ENCODE measurements at regions not wholly inside any gene's neighbourhood (a gene's known extent, or its start where the extent isn't known, plus 50 kb on each side); places are given as distances from the start of the nearest gene placed in this dataset.

- TF ChIP-seq CTCF (IDR thresholded peaks at IDR 0.05; ENCODE audit: extremely low read depth in 1 of 2, insufficient read depth in 1 of 2, low read depth in 1 of 2, low read length in 2 of 2) (no peak), MAX (IDR thresholded peaks at IDR 0.05; ENCODE audit: insufficient read depth, insufficient read length) (no peak), FOS (IDR thresholded peaks at IDR 0.05; ENCODE audit: borderline replicate concordance, insufficient read depth, low read length) (no peak)
Measured at GRCh38 chr2:128424406-128425171, 105.9 kb upstream of the HS6ST1 start.
